RCC 7860 (cell line): ENCODE measurements at regions not wholly inside any gene's neighbourhood (a gene's known extent, or its start where the extent isn't known, plus 50 kb on each side); places are given as distances from the start of the nearest gene placed in this dataset.

Source experiments
- DNase-seq: peaks from one replicate; pipeline ENCODE4 v3.0.0-alpha.2; 2015; ENCODE audit warnings: low spot score
- FAIRE-seq: peaks from 2 replicates; lab custom pipeline; 2012; peaks lifted over from hg19 to GRCh38; lab: Jason Lieb, UNC

GRCh38 chr6:93799226-93799625 lies 379.9 kb upstream of the EPHA7 start:
- DNase-seq (peak; percentile 60), FAIRE-seq (peak; percentile 91)

- DNase-seq (no peak), FAIRE-seq (peak; percentile 57)
Measured at GRCh38 chr6:93794166-93794565, 374.8 kb upstream of the EPHA7 start.

GRCh38 chr6:93792746-93793145 lies 373.4 kb upstream of the EPHA7 start:
- FAIRE-seq = no peak
- no peak for DNase-seq

GRCh38 chr6:93790981-93791380 lies 371.6 kb upstream of the EPHA7 start:
- no peak for DNase-seq
- no peak for FAIRE-seq

GRCh38 chr6:93789532-93789931 lies 370.2 kb upstream of the EPHA7 start:
- DNase-seq = no peak
- no peak for FAIRE-seq

- peak; percentile 51 for DNase-seq
- peak; percentile 66 for FAIRE-seq
Measured at GRCh38 chr6:93787841-93788240, 368.5 kb upstream of the EPHA7 start.

GRCh38 chr6:93786474-93787330 lies 367.3 kb upstream of the EPHA7 start:
- peak; percentile 33 for DNase-seq
- FAIRE-seq = peak; percentile 72

GRCh38 chr6:93785694-93786030 lies 366.3 kb upstream of the EPHA7 start:
- FAIRE-seq (no peak), DNase-seq (no peak)

GRCh38 chr6:93784794-93785693 lies 365.7 kb upstream of the EPHA7 start:
- FAIRE-seq = peak; percentile 70
- DNase-seq = peak; percentile 73

GRCh38 chr6:93779086-93779841 lies 359.9 kb upstream of the EPHA7 start:
- DNase-seq (no peak), FAIRE-seq (no peak)

GRCh38 chr6:93759190-93759589 lies 339.8 kb upstream of the EPHA7 start:
- no peak for DNase-seq
- no peak for FAIRE-seq

GRCh38 chr6:93751969-93752368 lies 332.6 kb upstream of the EPHA7 start:
- no peak for FAIRE-seq

GRCh38 chr6:93749930-93750329 lies 330.6 kb upstream of the EPHA7 start:
- FAIRE-seq (no peak), DNase-seq (no peak)

More at GRCh38 chr6:93751969-93752368, 332.6 kb upstream of the EPHA7 start:
- no peak for DNase-seq

- FAIRE-seq (no peak), DNase-seq (no peak)
Measured at GRCh38 chr6:93749191-93749590, 329.8 kb upstream of the EPHA7 start.

- FAIRE-seq (no peak), DNase-seq (no peak)
Measured at GRCh38 chr6:93746892-93747291, 327.5 kb upstream of the EPHA7 start.

GRCh38 chr6:93745306-93745705 lies 325.9 kb upstream of the EPHA7 start:
- DNase-seq = no peak
- FAIRE-seq = no peak

GRCh38 chr6:93735099-93735498 lies 315.7 kb upstream of the EPHA7 start:
- DNase-seq = no peak
- no peak for FAIRE-seq

GRCh38 chr6:93731306-93731705 lies 311.9 kb upstream of the EPHA7 start:
- no peak for FAIRE-seq
- no peak for DNase-seq

- DNase-seq (no peak), FAIRE-seq (no peak)
Measured at GRCh38 chr6:93728150-93728549, 308.8 kb upstream of the EPHA7 start.

GRCh38 chr6:93727447-93727846 lies 308.1 kb upstream of the EPHA7 start:
- FAIRE-seq = no peak
- DNase-seq = no peak

- no peak for FAIRE-seq
Measured at GRCh38 chr6:93721386-93722048, 302.2 kb upstream of the EPHA7 start.

More at GRCh38 chr6:93721386-93722048, 302.2 kb upstream of the EPHA7 start:
- DNase-seq = no peak
